Kidney tubule cell (primary cell): ENCODE measurements at regions not wholly inside any gene's neighbourhood (a gene's known extent, or its start where the extent isn't known, plus 50 kb on each side); places are given as distances from the start of the nearest gene placed in this dataset.
A peak's percentile ranks its signal among the peaks of the same experiment; 100 is the strongest.
"Not testable (repeated sequence)": the region's sequence is repeated elsewhere in the genome, so short reads cannot be mapped to it uniquely, and the experiment has no call there.

Source experiments
- DNase-seq: peaks from one replicate; pipeline ENCODE4 v3.0.0-alpha.2; 2018; ENCODE audit warnings: low spot score

- DNase-seq = peak; percentile 81
Observed at GRCh38 chr9:81741103-81741502, 51.8 kb upstream of the TLE1 start.

DNA sequence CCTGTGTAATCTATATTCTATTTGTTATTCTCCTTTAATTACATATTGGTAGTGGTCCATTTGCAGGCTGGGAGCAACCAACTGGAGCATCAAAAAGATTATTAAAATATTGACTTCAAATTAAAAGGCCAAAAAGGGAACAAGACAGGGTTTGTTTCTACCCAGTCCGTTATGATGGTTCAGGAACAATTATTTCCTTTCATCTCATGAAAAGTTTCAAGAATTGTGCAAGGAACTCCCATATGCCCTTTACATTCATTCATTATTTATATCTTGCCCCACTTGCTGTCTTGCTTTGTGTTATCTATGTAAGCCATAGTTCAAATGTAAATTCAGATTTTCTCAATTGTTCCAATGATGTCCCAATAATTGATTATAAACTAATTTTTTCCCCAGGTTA is 58.7 kb upstream of the TLE1 start:
- DNase-seq = no peak

GRCh38 chr9:81753436-81753835 is 64.1 kb upstream of the TLE1 start:
- DNase-seq = peak; percentile 41

- DNase-seq = peak; percentile 92
Observed at GRCh38 chr9:81754245-81754644, 64.9 kb upstream of the TLE1 start.

- DNase-seq = no peak
Observed at GRCh38 chr9:81755721-81756120, 66.4 kb upstream of the TLE1 start.

DNA sequence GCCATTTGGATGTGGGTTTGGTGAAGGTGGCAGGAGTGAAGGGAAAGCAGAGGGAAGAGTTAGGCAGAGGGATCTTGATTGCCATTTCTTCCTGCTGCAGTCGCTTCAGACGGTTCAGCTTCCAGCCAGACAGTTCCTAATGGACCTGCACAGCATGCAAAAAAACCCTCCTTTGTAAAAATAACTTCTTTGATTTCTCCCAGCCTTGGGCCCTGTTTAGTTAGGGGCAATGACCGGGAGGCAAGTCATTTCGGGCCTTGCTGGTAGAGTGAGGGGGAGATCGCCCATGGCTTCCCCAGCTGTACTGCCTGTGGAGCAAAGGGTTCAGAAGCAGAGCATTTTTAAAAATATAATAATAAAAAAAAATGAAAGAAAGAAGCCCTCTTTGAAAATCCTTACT is 67.2 kb upstream of the TLE1 start:
- no peak for DNase-seq

DNA sequence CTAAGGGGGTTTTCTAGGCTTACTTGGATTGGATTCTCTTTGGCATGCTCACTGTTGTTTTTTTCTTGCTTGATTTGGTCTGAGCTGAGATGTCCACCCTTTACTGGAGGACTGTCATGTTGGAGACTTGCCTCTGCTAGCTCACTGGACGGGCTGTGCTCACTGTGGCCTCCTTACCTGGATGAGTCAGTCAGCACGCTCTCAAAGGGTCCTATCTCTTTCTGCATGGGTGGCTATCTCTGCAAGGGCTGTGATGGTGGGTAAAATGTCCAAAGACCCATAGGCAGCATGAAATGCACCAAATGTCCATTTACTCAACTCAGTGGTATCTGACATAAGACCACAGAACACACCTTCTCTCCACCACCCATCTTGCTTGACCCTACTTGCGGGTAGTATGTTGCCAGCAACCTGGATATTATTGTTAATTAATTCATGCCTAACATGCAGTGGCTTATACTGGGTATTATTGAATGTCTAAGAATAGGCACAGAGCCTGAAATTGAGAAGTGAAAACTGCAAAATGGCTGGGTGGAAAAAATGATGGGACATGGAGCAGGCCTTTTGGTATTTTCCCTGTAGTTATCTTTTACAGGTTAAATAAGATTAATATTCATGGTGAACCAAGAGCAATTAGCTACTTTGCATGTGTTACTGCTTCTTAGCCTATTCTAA is 68.9 kb upstream of the TLE1 start:
- no peak for DNase-seq

DNA sequence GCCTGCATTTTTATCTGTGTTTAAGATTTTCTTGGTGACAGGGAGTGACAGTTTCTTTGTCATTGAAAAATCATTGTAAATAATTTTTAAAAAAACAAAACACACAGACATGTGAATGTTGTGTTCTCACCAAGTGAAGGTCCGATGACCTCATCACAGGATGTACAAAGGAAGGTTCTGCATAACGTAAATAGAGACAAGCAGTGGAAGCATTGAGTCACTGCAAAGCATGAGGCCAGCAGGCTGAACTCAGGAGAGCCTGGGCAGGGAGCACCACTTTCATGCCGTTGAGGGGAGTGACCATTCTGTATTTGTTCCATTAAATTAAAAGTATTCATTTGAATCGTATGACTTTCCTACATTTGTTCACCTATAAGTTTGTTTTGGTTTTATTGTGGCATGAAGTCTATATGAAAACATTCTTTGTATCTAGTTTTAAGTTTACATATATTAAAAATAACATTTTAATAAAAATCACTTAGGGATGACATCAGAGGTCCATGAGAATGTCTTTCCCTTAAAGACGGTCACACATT is 70.4 kb upstream of the TLE1 start:
- DNase-seq = peak; percentile 90

DNA sequence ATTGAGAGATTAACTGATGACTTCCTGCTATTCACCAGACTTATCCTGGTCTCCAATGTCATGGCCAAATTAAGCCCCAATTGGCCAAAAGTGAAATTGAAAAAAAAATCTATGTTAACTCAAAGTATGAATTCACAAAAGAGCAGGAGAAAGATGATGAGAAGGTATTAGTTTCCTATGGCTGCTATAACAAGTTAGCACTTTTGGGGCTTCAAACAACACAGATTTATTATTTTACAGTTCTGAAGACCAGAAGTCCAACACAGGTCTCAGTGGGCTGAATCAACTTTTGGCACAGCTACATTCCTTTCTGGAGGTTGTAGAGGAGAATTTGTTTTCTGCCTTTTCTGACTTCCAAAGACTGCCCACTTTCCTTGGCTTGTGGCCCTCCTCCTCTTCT is 78.6 kb upstream of the TLE1 start:
- DNase-seq = no peak

DNA sequence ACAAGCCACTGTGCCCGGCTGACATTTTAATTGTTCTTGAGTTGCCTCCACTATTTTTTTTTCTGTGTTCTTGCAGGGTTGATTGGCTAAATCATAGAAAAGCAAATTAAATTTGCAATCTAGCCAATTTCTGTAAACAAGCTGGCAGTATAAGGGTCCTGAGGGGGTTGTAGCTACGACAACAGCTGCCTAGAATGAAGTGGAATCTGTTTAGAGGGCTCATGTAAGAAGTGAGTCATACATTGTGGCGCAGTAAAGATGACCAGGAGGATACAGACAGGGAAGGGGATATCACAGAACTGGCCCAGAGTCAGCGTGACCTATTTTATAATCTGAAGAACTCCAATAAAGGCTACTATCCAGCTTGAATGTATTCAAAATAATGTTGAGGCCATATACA is 82.2 kb upstream of the TLE1 start:
- peak; percentile 52 for DNase-seq

- DNase-seq = peak; percentile 88
Observed at GRCh38 chr9:81772144-81772543, 82.8 kb upstream of the TLE1 start.

DNA sequence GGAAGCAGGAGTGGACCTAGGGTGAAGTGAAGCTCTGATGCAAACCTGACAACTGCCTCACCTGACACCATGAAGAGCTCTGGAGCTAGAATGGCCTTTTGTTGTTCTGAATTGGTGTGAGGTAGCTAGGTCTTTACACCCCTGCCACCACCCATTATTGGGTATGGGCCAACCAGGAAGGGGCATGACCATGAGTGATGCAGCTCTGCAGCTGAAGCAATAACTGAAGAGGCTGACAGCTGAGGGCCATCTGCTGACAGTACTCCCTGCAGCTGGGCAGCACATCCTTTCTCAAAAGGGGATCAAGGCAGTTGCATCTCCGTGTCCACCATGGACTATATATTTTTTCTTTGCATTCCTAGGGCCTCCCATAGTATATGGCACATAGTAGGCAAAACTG is 87.0 kb upstream of the TLE1 start:
- DNase-seq = peak; percentile 19

GRCh38 chr9:81776834-81777233 is 87.5 kb upstream of the TLE1 start:
- DNase-seq = no peak

- no peak for DNase-seq
Observed at GRCh38 chr9:81777482-81777881, 88.1 kb upstream of the TLE1 start.

- DNase-seq = no peak
Observed at GRCh38 chr9:81782313-81782995, 93.1 kb upstream of the TLE1 start.

DNA sequence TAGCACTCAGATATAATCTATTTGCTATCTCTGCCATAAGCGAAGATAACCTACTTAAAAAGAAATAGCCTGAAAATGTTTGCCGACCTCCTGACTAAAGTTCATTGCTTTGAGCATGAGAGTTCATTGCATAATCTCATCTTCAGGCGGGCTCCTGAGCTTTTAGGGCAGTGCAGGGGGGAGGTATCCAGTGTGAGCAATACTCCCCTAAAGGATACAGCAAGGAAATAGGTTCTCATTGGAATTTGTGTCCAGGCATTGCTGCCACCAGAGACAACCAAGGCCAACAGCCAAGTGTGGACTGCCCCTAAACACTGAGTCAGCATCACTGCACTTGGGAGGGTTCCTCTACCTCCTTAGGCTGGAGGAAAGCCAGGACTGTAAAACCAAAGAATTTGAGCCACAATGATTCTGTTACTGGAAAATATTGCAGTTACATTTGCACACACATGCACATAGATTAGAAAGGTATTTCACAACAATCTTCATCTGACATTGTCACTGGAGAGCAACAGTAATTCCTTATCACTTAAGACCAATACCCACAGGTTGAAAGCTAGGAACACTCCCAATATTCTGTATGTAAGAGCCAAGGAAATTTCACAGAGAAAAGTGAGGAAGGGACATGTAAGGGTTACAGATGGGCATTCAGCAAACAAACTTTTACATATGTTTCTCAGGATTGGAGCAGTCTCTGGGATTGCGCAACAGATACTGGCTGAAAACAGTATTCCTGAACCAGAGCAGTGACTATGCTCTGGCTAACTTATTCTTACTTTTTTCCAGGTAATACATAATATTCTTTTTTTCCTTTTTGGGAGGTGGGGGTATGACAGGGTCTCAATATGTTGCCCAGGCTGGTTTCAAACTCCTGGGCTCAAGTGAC is 98.6 kb upstream of the TLE1 start:
- DNase-seq = peak; percentile 91

GRCh38 chr9:81789721-81790120 is 100.4 kb upstream of the TLE1 start:
- no peak for DNase-seq

DNA sequence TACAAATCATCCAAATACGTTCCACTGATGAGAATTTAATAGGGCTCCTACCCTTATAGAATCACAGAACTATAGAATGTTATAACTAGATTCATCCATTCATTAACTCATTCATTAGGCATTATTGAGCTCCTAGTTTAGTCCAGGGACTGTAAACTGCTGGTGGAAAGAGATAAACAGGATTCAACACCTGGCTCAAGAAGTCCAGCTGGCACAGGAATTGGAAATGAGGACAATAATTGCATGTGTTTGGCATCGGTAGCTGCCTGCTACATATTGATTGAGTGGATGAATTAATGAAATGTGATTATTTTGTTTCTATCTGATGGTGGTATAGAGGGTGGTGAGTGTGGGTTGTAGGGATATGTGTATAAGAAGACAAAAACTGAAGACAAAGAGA is 100.8 kb upstream of the TLE1 start:
- DNase-seq = no peak

GRCh38 chr9:81791076-81791475 is 101.7 kb upstream of the TLE1 start:
- DNase-seq = no peak

- no peak for DNase-seq
Observed at GRCh38 chr9:81798606-81799005, 109.3 kb upstream of the TLE1 start.

DNA sequence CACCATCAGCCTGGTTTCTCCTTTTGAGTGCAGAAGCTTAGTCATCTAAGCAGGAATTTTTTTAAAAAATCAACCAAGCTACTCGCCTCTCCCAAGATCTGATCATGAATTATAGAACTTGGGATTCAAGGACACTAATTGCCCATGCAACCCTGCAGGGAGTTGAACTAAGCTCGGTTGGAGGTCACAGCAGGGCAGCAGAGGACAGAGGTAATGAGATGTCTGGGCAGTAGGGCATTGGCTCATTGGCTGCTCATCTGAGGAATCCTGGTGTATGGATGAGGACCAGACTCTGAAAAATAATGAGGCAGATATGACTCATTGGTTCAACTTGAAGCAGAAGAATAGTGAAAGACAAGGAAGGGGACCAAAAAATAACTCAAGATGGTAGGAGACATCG is 111.8 kb upstream of the TLE1 start:
- peak; percentile 88 for DNase-seq

- no peak for DNase-seq
Observed at GRCh38 chr9:81804306-81804705, 115.0 kb upstream of the TLE1 start.

DNA sequence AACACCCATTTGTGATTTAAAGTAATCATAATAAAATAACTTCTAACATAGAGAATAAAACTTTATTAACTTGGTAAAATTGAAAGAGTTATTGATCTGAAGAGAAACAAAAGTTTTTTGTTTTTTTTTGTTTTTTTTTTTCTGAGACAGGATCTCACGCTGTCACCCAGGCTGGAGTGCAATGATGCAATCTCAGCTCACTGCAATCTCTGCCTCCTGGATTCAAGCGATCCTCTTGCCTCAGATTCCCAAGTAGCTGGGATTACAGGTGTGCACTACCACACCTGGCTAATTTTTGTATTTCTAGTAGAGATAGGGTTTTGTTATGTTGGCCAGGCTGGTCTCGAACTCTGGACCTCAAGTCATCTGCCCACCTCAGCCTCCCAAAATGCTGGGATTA is 116.5 kb upstream of the SPATA31D4 start:
- DNase-seq = not testable (repeated sequence)
